Left lung (tissue), 4 donors: ENCODE measurements at regions not wholly inside any gene's neighbourhood (a gene's known extent, or its start where the extent isn't known, plus 50 kb on each side); places are given as distances from the start of the nearest gene placed in this dataset.

Source experiments
- ATAC-seq: fragments of 200-7000 bp; cut with Tn5 transposase; one replicate; pipeline ENCODE4 v1.9.1; 2020; ENCODE audit warnings: moderate library complexity
- DNase-seq, 4 donors: peaks; one replicate each; pipeline ENCODE4 v3.0.0-alpha.2; 2013 to 2020
- H3K27ac ChIP-seq, 2 donors: fragments of 200-600 bp; sonication (generic) in 1 of 2; one replicate each; pipeline versions ENCODE4 v1.5.0 to v1.8.0; 2020 to 2021
- H3K27me3 ChIP-seq, 2 donors: fragments of 200-600 bp; sonication (generic) in 1 of 2; one replicate each; pipeline versions ENCODE4 v1.5.0 to v1.8.0; 2020 to 2021
- H3K36me3 ChIP-seq, 2 donors: fragments of 200-600 bp; sonication (generic) in 1 of 2; one replicate each; pipeline versions ENCODE4 v1.5.0 to v1.8.0; 2020 to 2021
- H3K4me1 ChIP-seq, 2 donors: fragments of 200-600 bp; one replicate each; pipeline ENCODE4 v1.8.0; 2021
- H3K4me3 ChIP-seq, 2 donors: fragments of 200-600 bp; sonication (generic) in 1 of 2; one replicate each; pipeline versions ENCODE4 v1.5.0 to v1.8.0; 2020 to 2021; ENCODE audit warnings: mild to moderate bottlenecking in 1 of 2
- H3K9me3 ChIP-seq, 2 donors: fragments of 200-600 bp; sonication (generic) in 1 of 2; one replicate each; pipeline versions ENCODE4 v1.5.0 to v1.8.0; 2020 to 2021
- intact Hi-C, 2 donors: fragments of 100-400 bp; cut with DNase I; formaldehyde crosslinking; loops; one replicate each; pipeline versions ENCODE4 v1.11.2 to v1.14.2; 2022
- TF ChIP-seq, protein P1 (sequence below), 2 donors: fragments of 200-600 bp; sonication (generic) in 1 of 2; IDR thresholded peaks; one replicate each; pipeline versions ENCODE4 v1.5.0 to v1.8.0; 2021; ENCODE audit warnings: antibody characterized with exemption in 2 of 2
- donor health status: DM: no; HTN: yes; CAD: no.
- donor health status: DM: no; HTN: no; CAD: no.

DNA sequence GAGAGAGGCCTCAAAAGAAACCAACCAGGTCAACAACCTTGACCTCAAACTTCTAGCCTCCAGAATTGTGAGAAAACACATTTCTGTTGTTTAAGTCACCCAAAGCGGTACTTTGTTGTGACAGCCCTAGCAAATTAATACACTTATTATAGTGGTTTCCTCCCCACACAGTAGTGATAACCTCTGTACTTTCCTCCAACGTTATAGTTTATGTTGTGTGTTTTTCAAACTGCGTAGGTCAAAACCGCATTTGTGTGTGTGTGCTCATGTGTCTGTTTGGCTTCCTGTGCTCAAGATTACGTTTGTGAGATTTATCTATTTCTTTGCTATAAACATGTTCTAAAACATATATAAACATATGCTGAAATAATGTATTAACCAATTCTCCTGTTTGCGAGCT lies 667.8 kb upstream of the USP24 start:
- no peak overlapping the region for H3K4me3 ChIP-seq
- no peak overlapping the region for H3K27ac ChIP-seq
- DNase-seq (no peak), ATAC-seq (no peak)
- H3K36me3 ChIP-seq, result no peaks in the 10 kb centered on the region
- intact Hi-C loops, result no loop called here
- no peaks in the 10 kb centered on the region for H3K27me3 ChIP-seq
- TF ChIP-seq, protein P1, sequence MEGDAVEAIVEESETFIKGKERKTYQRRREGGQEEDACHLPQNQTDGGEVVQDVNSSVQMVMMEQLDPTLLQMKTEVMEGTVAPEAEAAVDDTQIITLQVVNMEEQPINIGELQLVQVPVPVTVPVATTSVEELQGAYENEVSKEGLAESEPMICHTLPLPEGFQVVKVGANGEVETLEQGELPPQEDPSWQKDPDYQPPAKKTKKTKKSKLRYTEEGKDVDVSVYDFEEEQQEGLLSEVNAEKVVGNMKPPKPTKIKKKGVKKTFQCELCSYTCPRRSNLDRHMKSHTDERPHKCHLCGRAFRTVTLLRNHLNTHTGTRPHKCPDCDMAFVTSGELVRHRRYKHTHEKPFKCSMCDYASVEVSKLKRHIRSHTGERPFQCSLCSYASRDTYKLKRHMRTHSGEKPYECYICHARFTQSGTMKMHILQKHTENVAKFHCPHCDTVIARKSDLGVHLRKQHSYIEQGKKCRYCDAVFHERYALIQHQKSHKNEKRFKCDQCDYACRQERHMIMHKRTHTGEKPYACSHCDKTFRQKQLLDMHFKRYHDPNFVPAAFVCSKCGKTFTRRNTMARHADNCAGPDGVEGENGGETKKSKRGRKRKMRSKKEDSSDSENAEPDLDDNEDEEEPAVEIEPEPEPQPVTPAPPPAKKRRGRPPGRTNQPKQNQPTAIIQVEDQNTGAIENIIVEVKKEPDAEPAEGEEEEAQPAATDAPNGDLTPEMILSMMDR (IDR thresholded peaks at IDR 0.05), result no peak
- H3K9me3 ChIP-seq, result no peaks in the 10 kb centered on the region
- no peaks in the 10 kb centered on the region for H3K4me1 ChIP-seq

DNA sequence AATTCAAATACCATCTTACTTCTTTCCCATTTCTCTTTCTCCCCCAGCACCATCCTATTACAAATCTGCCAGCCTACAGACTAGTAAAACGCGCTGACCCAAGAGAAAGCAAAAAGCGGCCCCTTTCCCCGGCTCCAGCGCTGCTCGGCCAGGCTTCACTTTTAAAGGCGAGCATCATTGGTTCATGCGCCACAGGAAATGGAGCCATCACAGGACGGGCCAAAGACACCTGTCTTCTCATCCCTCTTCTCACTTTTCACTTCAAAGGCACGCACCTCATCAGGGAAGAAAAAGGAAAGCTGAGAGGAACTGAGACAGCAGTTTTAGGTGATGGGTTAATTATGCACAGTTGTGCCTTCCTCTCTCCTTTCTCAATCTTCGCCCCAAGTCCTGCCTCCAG lies 664.2 kb upstream of the USP24 start:
- no peak overlapping the region for H3K4me3 ChIP-seq
- H3K27ac ChIP-seq, result no peak overlapping the region
- no peaks in the 10 kb centered on the region for H3K27me3 ChIP-seq
- ATAC-seq (no peak), DNase-seq (no peak)
- intact Hi-C loops, result no loop called here
- TF ChIP-seq, protein P1 (IDR thresholded peaks at IDR 0.05), result no peak
- no peaks in the 10 kb centered on the region for H3K36me3 ChIP-seq
- H3K9me3 ChIP-seq, result no peaks in the 10 kb centered on the region
- no peaks in the 10 kb centered on the region for H3K4me1 ChIP-seq

DNA sequence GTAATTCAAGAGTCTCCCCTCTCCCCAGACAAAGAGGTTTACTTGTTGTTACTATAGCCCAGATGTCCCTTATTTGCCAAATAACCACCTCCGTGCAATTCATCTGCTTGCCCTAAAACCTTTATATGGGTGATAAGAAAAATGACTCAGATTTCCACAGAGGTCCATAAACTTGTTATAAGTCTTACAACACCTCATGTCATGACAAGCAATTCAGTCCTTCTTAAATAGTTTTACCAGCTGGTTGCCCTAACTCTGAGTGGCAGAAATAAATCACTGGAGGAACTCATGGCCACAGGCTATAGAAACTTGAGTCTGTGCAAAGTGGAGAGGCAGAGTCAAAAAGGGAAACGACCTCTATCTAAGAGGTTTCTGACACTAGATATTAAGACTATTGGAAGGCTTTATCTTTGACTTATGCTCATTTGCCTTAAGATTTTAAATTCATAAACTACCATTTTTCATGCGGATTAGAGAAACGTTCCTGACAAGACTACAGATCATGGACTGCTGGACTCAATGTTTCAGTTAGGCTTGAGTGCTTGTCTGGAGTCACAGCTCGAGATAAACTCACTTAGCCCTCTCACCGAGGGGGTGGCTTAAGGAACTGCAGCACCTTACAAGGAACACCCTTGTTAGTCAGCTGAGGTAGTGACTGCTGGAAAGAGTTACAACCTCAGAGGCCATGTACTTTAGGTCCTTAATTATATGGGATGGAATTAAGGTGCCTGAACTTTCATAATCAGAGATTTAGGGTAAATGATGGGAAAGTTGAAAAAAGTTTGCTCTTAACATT lies 662.5 kb upstream of the USP24 start:
- Histone ChIP-seq H3K9me3 (no peaks in the 10 kb centered on the region), H3K4me1 (no peaks in the 10 kb centered on the region), H3K4me3 (no peak overlapping the region), H3K36me3 (no peaks in the 10 kb centered on the region), H3K27me3 (no peaks in the 10 kb centered on the region), H3K27ac (no peak overlapping the region)
- no peak for DNase-seq
- intact Hi-C loops, result no loop called here
- TF ChIP-seq, protein P1 (IDR thresholded peaks at IDR 0.05), result no peak
- ATAC-seq, result peak; percentile 35

DNA sequence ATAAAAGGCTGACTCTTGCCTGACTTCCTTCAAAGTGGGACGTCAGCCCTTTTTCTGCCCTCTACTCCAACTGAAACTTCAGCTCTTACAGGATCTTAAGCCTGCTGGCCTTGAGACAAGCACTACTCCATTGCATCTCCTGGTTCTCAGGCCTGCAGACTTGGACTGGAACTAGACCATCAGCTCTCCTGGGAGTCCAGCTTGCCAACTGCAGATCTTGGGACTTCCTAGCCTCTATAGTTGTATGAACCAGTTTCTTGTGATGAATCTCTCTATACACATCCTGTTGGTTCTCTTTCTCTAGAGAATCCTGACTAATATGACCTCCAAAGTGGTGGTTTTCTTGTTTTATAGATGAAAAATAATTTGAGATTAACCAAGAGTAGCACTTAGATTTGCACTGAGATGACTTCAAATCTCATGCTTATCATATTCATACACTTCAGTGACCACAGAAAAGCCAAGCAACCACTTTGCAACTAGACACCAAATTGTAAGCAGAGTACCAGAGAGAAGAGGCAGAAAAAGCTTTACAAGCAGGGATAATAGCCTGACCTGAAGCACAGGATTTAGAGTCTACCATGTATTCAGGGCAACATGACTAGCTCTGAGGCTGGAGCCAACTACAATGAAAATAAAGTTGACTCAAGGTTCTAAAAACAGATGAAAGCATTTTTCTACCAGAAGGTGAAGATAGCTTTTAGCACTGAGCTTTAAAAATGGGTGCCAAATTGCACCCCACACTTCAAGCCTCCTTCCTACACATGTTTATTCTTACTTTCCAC lies 661.3 kb upstream of the USP24 start:
- no peaks in the 10 kb centered on the region for H3K27me3 ChIP-seq
- ATAC-seq (no peak), DNase-seq (no peak)
- no peak overlapping the region for H3K27ac ChIP-seq
- H3K4me1 ChIP-seq, result no peaks in the 10 kb centered on the region
- H3K4me3 ChIP-seq, result no peak overlapping the region
- no peaks in the 10 kb centered on the region for H3K9me3 ChIP-seq
- TF ChIP-seq, protein P1 (IDR thresholded peaks at IDR 0.05), result no peak
- intact Hi-C loops, result no loop called here
- no peaks in the 10 kb centered on the region for H3K36me3 ChIP-seq

DNA sequence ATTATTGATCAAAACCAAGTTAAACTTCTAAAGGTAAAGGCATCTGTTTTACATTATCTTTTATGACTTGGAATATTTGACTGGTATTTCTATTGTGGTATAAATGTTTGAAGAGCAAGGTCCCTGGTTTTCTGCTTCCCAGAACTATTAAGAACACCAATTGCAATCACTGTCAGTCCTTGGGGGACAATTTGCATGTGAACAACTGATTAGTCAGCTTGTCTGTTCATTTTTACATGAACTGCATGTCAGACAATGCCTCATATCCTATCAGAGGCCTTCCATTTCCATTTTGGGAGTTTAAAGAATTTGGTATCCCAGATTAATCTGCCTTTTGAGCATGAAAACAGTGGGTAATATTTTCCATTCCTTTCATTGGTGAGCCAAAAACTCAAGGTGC lies 654.9 kb upstream of the USP24 start:
- ATAC-seq, result no peak
- no peaks in the 10 kb centered on the region for H3K36me3 ChIP-seq
- intact Hi-C loops, result no loop called here

More for the DNA sequence above, 654.9 kb upstream of the USP24 start:
- Histone ChIP-seq H3K4me1 (no peaks in the 10 kb centered on the region), H3K4me3 (no peak overlapping the region), H3K9me3 (no peaks in the 10 kb centered on the region), H3K27me3 (no peaks in the 10 kb centered on the region), H3K27ac (no peak overlapping the region)
- TF ChIP-seq, protein P1 (IDR thresholded peaks at IDR 0.05), result no peak
- DNase-seq, result no peak
